Colonic mucosa (tissue), 4 donors: ENCODE measurements at regions not wholly inside any gene's neighbourhood (a gene's known extent, or its start where the extent isn't known, plus 50 kb on each side); places are given as distances from the start of the nearest gene placed in this dataset.
"Not testable (repeated sequence)": the region's sequence is repeated elsewhere in the genome, so short reads cannot be mapped to it uniquely, and the experiment has no call there.

Source experiments
- DNase-seq: peaks from one replicate; pipeline ENCODE4 v3.0.0-alpha.2; 2020
- H3K27ac ChIP-seq: fragments of 200-600 bp; one replicate; pipeline ENCODE4 v1.8.0; 2021
- H3K27me3 ChIP-seq: fragments of 200-600 bp; one replicate; pipeline ENCODE4 v1.8.0; 2021
- H3K36me3 ChIP-seq: fragments of 200-600 bp; one replicate; pipeline ENCODE4 v1.8.0; 2021
- H3K4me1 ChIP-seq: fragments of 200-600 bp; one replicate; pipeline ENCODE4 v1.8.0; 2021; ENCODE audit warnings: mild to moderate bottlenecking
- H3K4me3 ChIP-seq: fragments of 200-600 bp; one replicate; pipeline ENCODE4 v1.8.0; 2021
- H3K9ac ChIP-seq, 2 donors: one replicate each; pipeline ENCODE4 v1.7.0; 2013; ENCODE audit warnings: control low read depth in 2 of 2, low read depth in 2 of 2, low read length in 2 of 2
- H3K9me3 ChIP-seq: fragments of 200-600 bp; one replicate; pipeline ENCODE4 v1.8.0; 2021
- CTCF ChIP-seq: fragments of 200-600 bp; IDR thresholded peaks from one replicate; pipeline ENCODE4 v1.8.0; 2022; ENCODE audit warnings: antibody characterized with exemption, mild to moderate bottlenecking
- intact Hi-C: fragments of 100-400 bp; cut with DNase I; formaldehyde crosslinking; loops from one replicate; pipeline ENCODE4 v1.14.1; 2022
- donor health status: healthy.
- donor health status: DM: no; HTN: no; CAD: no.
- donor health status: DM: no; HTN: no; CAD: no.

- Histone ChIP-seq H3K36me3 (no peaks in the 10 kb centered on the region), H3K4me1 (no peaks in the 10 kb centered on the region), H3K27me3 (no peaks in the 10 kb centered on the region), H3K4me3 (no peak overlapping the region), H3K27ac (no peak overlapping the region), H3K9ac (no peak overlapping the region), H3K9me3 (no peaks in the 10 kb centered on the region)
- no peak for TF ChIP-seq CTCF
- no peak for DNase-seq
- intact Hi-C loops: no loop called here
These were observed 581.4 kb upstream of the PTPRD start for GRCh38 chr9:11194246-11194645.

GRCh38 chr9:11196840-11197365 lies 584.1 kb upstream of the PTPRD start:
- intact Hi-C loops, H3K4me1 ChIP-seq, H3K4me3 ChIP-seq, H3K27ac ChIP-seq, DNase-seq, H3K36me3 ChIP-seq, H3K9me3 ChIP-seq, H3K27me3 ChIP-seq, H3K9ac ChIP-seq: not testable (repeated sequence)

GRCh38 chr9:11199335-11199734 lies 586.5 kb upstream of the PTPRD start:
- no peak for TF ChIP-seq CTCF
- H3K9ac ChIP-seq: no peak overlapping the region
- H3K9me3 ChIP-seq: no peaks in the 10 kb centered on the region
- no peak for DNase-seq
- no peak overlapping the region for H3K27ac ChIP-seq
- intact Hi-C loops: no loop called here
- no peaks in the 10 kb centered on the region for H3K36me3 ChIP-seq
- H3K4me3 ChIP-seq: no peak overlapping the region
- H3K27me3 ChIP-seq: no peaks in the 10 kb centered on the region
- H3K4me1 ChIP-seq: no peaks in the 10 kb centered on the region

- Histone ChIP-seq H3K9ac (no peak overlapping the region), H3K4me1 (no peaks in the 10 kb centered on the region), H3K9me3 (no peaks in the 10 kb centered on the region), H3K4me3 (no peak overlapping the region), H3K27me3 (no peaks in the 10 kb centered on the region), H3K27ac (no peak overlapping the region), H3K36me3 (no peaks in the 10 kb centered on the region)
- intact Hi-C loops: no loop called here
- no peak for TF ChIP-seq CTCF
- DNase-seq: no peak
These were observed 591.7 kb upstream of the PTPRD start for GRCh38 chr9:11204521-11204920.

- no peak for TF ChIP-seq CTCF
- intact Hi-C loops: no loop called here
- Histone ChIP-seq H3K27me3 (no peaks in the 10 kb centered on the region), H3K36me3 (no peaks in the 10 kb centered on the region), H3K9ac (no peak overlapping the region), H3K9me3 (no peaks in the 10 kb centered on the region), H3K4me1 (no peaks in the 10 kb centered on the region), H3K27ac (no peak overlapping the region), H3K4me3 (no peak overlapping the region)
- no peak for DNase-seq
These were observed 594.1 kb upstream of the PTPRD start for GRCh38 chr9:11206925-11207324.

- Histone ChIP-seq H3K36me3 (no peaks in the 10 kb centered on the region), H3K9me3 (no peaks in the 10 kb centered on the region), H3K27me3 (no peaks in the 10 kb centered on the region), H3K4me3 (no peak overlapping the region), H3K4me1 (no peaks in the 10 kb centered on the region), H3K27ac (no peak overlapping the region), H3K9ac (no peak overlapping the region)
- no peak for TF ChIP-seq CTCF
- intact Hi-C loops: no loop called here
- DNase-seq: no peak
These were observed 620.9 kb upstream of the PTPRD start for GRCh38 chr9:11233696-11234095.
